ENCODE measurements at regions not wholly inside any gene's neighbourhood (a gene's known extent, or its start where the extent isn't known, plus 50 kb on each side); places are given as distances from the start of the nearest gene placed in this dataset.

DNA sequence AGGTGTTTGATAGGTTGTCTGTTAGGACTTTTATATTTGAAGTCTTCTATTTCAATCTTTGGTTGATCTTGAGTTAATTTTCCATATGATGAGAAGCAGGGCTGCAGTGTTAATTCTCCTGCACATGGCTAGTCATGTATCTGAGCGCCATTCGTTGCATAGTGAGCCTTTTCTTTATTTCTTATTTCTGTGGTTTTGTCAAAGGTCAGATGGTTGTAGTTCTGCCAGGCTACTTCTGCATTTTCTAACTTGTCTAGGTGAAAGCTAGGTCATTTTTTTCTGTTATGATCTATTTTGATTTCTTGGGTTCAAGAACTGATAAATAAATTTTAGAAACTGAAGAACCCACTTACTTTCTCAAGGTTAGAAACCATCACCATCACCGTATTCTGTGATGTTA lies 56.7 kb downstream of the CCDC74A start:
- no peak for TF ChIP-seq POLR2A (IDR thresholded peaks at IDR 0.05; ENCODE audit: low read depth, low read length)
- no peak for TF ChIP-seq TAF1 (IDR thresholded peaks at IDR 0.05; ENCODE audit: borderline replicate concordance, low read depth, low read length)
